ENCODE measurements at regions not wholly inside any gene's neighbourhood (a gene's known extent, or its start where the extent isn't known, plus 50 kb on each side); places are given as distances from the start of the nearest gene placed in this dataset.

DNA sequence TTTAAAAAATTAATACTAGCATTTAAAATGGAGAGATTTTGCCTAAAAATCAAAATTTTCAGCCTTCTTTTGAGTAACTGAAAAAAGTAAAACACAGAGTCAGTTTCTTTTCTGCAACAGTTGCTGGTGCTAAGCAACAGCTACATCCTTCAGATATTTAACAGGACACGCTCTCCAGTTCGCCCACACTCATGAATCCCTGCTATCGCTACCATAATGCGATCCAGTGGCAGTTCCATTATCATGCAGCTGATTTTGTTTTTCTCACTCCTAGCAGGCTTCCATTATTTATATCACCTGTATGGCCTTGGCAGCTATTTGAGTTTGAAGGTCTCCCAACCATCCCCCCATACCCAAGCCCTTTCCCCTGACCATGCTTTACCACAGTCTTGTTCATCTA lies 93.1 kb upstream of the NCKAP5 start:
- DNase-seq (ENCODE audit: low spot score), result no peak
- intact Hi-C loops (cut with DNase I), result no loop called here

DNA sequence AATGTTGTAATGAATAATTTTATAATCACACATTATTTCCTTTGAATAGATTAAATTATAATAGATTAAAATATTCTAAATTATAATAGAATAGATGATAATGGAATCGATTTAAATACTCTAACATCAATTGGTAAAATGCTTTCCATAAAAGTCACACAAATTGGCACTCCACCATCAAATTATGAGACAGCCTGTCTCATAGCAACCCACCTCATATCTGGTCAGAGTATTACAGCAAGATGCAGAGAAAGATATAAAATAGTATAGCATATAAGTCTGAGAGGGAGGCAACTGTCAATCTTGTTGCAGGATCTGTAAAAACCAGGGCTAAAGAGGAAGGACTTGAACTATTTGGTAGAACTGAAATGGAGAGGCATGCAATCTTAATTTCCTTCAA lies 98.4 kb upstream of the NCKAP5 start:
- intact Hi-C loops (cut with DNase I), result no loop called here
- DNase-seq (ENCODE audit: low spot score), result no peak

- intact Hi-C loops (cut with DNase I), result no loop called here
- DNase-seq (ENCODE audit: low spot score), result no peak
These were observed 98.8 kb upstream of the NCKAP5 start for GRCh38 chr2:133667085-133667484.

DNA sequence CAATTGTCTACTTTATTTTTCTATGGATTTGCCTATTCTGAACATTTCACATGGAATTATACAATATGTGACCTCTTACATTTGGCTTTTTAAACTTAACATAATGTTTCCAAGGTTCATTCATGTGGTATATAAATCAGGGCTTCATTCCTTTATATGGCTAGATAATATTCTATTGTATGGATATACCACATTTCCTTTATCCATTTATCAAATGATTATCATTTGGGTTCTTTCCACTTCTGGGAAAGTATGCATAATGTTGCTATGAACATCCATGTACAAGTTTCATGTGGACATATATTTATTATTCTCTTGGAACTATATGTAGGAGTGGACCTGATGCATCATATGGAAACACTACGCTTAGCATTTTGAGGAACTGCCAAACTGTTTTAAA lies 99.7 kb upstream of the NCKAP5 start:
- DNase-seq (ENCODE audit: low spot score), result no peak
- intact Hi-C loops (cut with DNase I), result no loop called here

DNA sequence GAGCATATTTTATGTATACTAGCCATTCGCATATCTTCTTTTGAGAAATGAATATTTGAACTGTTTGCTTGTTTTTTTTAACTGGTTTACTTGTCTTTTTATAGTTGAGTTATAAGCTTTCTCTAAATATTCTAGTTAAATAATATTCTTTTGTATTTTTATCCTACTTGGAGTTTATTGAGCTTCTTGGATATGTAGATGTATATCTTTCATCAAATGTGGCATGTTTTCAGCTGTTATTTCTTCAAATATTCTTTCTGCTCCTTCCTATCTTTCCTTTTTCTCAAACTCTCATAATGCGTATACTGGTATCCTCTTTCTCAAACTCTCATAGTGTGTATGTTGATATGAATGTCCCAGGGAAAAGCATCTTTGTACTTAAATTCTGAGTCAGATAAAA lies 100.3 kb upstream of the NCKAP5 start:
- no peak for DNase-seq (ENCODE audit: low spot score)
- intact Hi-C loops (cut with DNase I), result no loop called here

- intact Hi-C loops (cut with DNase I), result no loop called here
- DNase-seq (ENCODE audit: low spot score), result no peak
These were observed 105.1 kb upstream of the NCKAP5 start for GRCh38 chr2:133673305-133673905.

GRCh38 chr2:133674066-133674432 lies 105.8 kb upstream of the NCKAP5 start:
- DNase-seq (ENCODE audit: low spot score), result no peak
- intact Hi-C loops (cut with DNase I), result no loop called here

GRCh38 chr2:133674433-133675331 lies 106.4 kb upstream of the NCKAP5 start:
- peak; percentile 74 for DNase-seq (ENCODE audit: low spot score)
- intact Hi-C loops (cut with DNase I), result no loop called here

DNA sequence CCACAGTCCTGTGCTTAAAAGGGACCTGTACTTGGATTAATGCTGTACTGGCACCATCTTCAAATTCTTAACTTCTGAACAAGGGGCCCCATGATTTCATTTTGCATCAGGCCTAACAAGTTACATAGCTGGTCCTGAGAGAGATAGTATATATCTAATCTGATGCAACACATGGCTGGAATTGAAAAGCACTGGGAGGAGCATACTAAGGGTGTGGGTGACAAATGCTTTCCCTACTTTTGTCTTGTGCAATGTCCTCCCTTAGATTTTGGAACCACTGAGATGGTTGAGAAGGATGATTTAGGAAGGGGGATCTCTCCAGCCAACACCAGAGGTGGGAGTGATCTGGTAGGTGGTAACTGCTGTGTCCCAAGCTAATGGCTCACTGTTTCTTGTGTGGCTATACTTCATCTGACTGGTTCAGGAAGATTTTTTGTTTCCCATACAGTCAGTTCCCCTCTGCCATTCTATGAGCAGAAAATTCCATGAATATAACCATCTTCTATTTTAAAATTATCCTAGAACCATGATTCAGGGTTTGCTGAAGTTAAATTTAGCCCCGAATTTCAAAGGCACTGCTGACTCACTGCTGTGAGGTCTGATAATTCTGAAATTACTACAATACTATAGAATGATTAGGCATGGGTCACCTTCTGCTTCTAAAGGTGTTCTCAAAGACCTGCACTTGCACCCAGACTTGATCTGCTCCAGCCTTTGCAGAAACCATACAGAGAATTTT lies 108.3 kb upstream of the NCKAP5 start:
- no peak for DNase-seq (ENCODE audit: low spot score)
- intact Hi-C loops (cut with DNase I), result no loop called here

DNA sequence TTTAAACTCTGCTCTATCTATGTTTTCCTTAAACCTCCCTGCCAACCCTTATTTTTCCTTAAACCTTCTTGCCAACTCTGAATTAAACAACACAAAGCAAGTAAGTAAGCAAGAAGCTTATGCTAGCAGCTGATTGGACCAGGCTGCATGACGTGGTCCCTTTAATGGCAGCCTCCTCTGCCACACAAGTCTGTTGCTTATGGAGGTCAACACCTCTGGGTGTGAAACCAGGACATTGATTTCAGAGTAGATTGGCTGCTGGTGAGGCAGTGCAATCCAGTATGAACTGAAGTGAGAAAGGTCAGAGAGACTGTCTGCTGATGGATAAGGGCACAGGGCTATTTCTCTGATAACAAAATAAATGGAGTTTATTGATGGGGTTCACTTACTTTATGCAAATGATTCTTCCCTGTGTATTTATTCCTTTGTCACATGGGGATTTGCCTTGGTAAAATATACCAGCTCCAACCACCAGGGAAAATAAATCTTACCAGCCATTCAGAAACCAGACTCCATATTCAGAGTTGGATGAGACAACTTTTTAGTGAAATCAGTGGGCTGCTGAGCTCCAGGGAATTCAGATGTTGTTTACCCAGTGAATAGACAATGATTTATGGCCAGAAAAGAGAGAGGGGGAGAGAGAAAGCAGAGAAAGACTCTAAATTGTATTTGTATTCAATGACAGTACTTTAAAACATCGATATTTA lies 112.2 kb upstream of the NCKAP5 start:
- intact Hi-C loops (cut with DNase I), result no loop called here
- no peak for DNase-seq (ENCODE audit: low spot score)

GRCh38 chr2:133682347-133682746 lies 114.1 kb upstream of the NCKAP5 start:
- intact Hi-C loops (cut with DNase I), result no loop called here
- no peak for DNase-seq (ENCODE audit: low spot score)

GRCh38 chr2:133682906-133683305 lies 114.6 kb upstream of the NCKAP5 start:
- no peak for DNase-seq (ENCODE audit: low spot score)
- intact Hi-C loops (cut with DNase I), result no loop called here

GRCh38 chr2:133685636-133686215 lies 117.5 kb upstream of the NCKAP5 start:
- DNase-seq (ENCODE audit: low spot score), result no peak
- intact Hi-C loops (cut with DNase I), result no loop called here

DNA sequence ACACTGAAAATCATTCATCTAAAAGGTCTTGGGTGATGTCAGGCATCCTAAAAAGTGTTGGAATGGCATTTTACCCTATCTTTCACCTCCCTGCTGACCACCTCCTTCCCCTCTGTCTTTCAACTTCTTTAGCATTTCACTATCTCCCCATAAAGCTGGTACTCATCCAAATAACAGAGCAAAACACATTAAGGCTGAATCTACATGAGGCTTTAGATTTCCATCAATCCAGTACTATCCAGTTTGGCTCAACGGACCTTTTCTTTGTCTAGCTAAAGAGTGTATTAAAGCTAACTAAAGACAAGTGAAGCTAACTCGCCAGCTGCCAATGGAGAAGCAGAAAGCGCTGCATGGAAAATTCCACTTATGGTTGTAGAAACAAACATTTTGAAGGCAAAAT lies 122.5 kb upstream of the NCKAP5 start:
- no peak for DNase-seq (ENCODE audit: low spot score)
- intact Hi-C loops (cut with DNase I), result no loop called here

DNA sequence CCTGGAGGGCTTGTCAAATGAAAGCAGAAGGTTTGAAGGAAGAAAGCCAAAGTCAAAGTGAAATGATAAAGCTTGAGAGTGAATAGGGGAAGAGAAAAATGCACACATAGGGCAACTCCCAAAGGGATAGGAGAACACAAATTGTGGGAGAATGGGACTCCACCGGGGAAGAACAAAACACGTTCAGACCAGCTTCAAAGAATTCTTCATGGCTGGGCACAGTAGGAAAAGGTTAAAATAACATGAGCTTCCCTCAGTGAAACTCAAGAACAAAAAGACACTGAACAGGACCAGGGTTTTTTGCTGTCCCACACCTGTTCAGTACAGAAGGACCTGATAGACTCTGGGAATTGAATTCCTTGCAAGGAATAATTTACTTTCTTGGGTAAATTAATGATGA lies 123.1 kb upstream of the NCKAP5 start:
- intact Hi-C loops (cut with DNase I), result no loop called here

DNA sequence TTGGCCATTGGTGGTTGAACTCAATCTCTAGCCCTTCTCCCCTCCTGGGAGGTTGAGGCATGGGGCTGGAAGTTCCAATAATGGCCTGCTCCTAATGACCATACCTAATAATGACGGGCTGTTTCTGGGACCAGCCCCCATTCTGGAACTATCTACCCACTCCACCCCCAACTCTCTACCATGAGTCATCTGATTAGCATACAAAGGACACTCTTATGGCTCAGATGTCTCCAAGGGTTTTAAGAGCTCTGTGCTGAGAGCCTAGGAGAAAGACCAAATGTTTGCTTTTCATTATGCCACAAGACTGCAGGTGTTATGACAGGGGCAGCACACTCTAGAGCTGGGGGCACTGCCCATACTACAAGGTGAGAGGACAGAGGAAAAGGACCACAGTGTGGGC lies 137.0 kb upstream of the NCKAP5 start:
- no peak for DNase-seq (ENCODE audit: low spot score)
- intact Hi-C loops (cut with DNase I), result no loop called here

More for the DNA sequence above, 123.1 kb upstream of the NCKAP5 start:
- DNase-seq (ENCODE audit: low spot score), result no peak

- no peak for DNase-seq (ENCODE audit: low spot score)
- intact Hi-C loops (cut with DNase I), result no loop called here
These were observed 142.3 kb upstream of the NCKAP5 start for GRCh38 chr2:133710613-133711012.

DNA sequence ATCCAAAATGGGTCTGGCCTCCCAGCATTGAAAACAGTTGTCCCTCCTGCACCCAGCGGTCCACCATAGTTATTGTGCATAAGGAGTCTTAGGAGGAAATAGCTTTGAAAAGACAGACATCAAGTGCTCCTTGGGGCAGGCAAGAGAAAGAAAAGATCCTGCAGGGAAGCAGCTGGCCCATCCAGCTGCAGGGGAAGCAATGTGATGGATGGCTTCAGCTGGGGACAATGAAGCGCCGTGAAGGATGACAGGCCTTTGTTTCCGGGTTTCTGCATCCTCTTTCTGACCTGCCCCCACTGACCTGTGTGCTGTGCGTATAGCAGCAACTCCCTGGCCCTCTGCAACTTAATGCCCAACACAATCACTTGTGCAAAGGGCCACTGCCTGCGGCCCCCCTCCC lies 142.9 kb upstream of the NCKAP5 start:
- DNase-seq (ENCODE audit: low spot score), result no peak
- intact Hi-C loops (cut with DNase I), result no loop called here

- intact Hi-C loops (cut with DNase I), result no loop called here
- DNase-seq (ENCODE audit: low spot score), result no peak
These were observed 143.5 kb upstream of the NCKAP5 start for GRCh38 chr2:133711806-133712205.

DNA sequence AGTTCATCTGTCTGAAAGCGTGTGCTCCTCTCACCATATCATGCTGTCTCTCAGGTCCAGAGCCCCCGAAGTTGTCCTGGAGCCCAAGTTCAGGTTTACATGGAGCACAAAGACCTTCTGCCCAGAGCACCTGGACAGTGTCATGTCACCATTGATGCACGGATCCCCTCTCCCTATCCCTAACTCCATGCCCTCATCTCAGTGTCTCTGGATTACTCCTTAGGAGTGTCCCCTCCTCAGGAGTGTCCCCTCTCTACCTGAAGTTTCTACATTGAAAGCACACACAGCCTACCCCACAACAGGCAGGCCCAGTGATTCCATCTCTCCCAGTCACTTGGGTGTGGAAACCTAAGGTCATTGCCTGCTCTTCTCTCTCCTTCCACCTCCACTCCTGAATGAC lies 144.1 kb upstream of the NCKAP5 start:
- DNase-seq (ENCODE audit: low spot score), result no peak

More for the DNA sequence above, 144.1 kb upstream of the NCKAP5 start:
- intact Hi-C loops (cut with DNase I), result no loop called here
